NCI-H446 treated with DMSO at 0.1 percent for 48 hours (cell line): ENCODE measurements at regions not wholly inside any gene's neighbourhood (a gene's known extent, or its start where the extent isn't known, plus 50 kb on each side); places are given as distances from the start of the nearest gene placed in this dataset.

Experiments
- DNase-seq: peaks from one replicate; lab custom pipeline; 2025; lab: John Stamatoyannopoulos, UW

GRCh38 chr5:107216587-107216986 lies 454.1 kb downstream of the EFNA5 start:
- no peak for DNase-seq

- DNase-seq, result no peak
These were observed 455.1 kb downstream of the EFNA5 start for GRCh38 chr5:107215611-107216010.

GRCh38 chr5:107213025-107213424 lies 457.7 kb downstream of the EFNA5 start:
- DNase-seq, result peak; percentile 63

GRCh38 chr5:107211630-107212029 lies 459.1 kb downstream of the EFNA5 start:
- peak; percentile 11 for DNase-seq

- no peak for DNase-seq
These were observed 461.9 kb downstream of the EFNA5 start for GRCh38 chr5:107208867-107209266.

GRCh38 chr5:107204413-107204812 lies 466.3 kb downstream of the EFNA5 start:
- DNase-seq, result no peak

- no peak for DNase-seq
These were observed 467.5 kb downstream of the EFNA5 start for GRCh38 chr5:107203243-107203642.

GRCh38 chr5:107199756-107200155 lies 471.0 kb downstream of the EFNA5 start:
- DNase-seq, result no peak

GRCh38 chr5:107196500-107197059 lies 474.2 kb downstream of the EFNA5 start:
- no peak for DNase-seq

- no peak for DNase-seq
These were observed 474.8 kb downstream of the EFNA5 start for GRCh38 chr5:107195890-107196395.

GRCh38 chr5:107184871-107185270 lies 485.9 kb downstream of the EFNA5 start:
- DNase-seq, result no peak

GRCh38 chr5:107184066-107184465 lies 486.7 kb downstream of the EFNA5 start:
- DNase-seq, result no peak

GRCh38 chr5:107170620-107171019 lies 500.1 kb downstream of the EFNA5 start:
- DNase-seq, result no peak

- DNase-seq, result no peak
These were observed 500.9 kb downstream of the EFNA5 start for GRCh38 chr5:107169867-107170266.

GRCh38 chr5:107168848-107169752 lies 501.6 kb downstream of the EFNA5 start:
- no peak for DNase-seq

GRCh38 chr5:107168086-107168485 lies 502.7 kb downstream of the EFNA5 start:
- no peak for DNase-seq

GRCh38 chr5:107165296-107165695 lies 505.4 kb downstream of the EFNA5 start:
- no peak for DNase-seq

- no peak for DNase-seq
These were observed 512.9 kb downstream of the EFNA5 start for GRCh38 chr5:107157809-107158208.

- DNase-seq, result peak; percentile 37
These were observed 515.0 kb downstream of the EFNA5 start for GRCh38 chr5:107155707-107156106.

- DNase-seq, result peak; percentile 79
These were observed 516.1 kb downstream of the EFNA5 start for GRCh38 chr5:107154593-107154992.

GRCh38 chr5:107153283-107153682 lies 517.5 kb downstream of the EFNA5 start:
- DNase-seq, result no peak

GRCh38 chr5:107149243-107150005 lies 521.3 kb downstream of the EFNA5 start:
- peak; percentile 6 for DNase-seq

- peak; percentile 75 for DNase-seq
These were observed 523.1 kb downstream of the EFNA5 start for GRCh38 chr5:107147589-107147988.
